Tibial nerve (tissue), 4 donors: ENCODE measurements at regions not wholly inside any gene's neighbourhood (a gene's known extent, or its start where the extent isn't known, plus 50 kb on each side); places are given as distances from the start of the nearest gene placed in this dataset.

ENCODE experiments used
- CTCF ChIP-seq, 5 experiments: fragments of 200-600 bp in 3 of 5; fragments of 450-650 bp in 2 of 5; sonication (generic) in 3 of 5; IDR thresholded peaks; one replicate each; pipeline ENCODE4 v1.5.1; 2016 to 2019; ENCODE audit warnings: antibody characterized with exemption in 5 of 5, mild to moderate bottlenecking in 3 of 5, moderate library complexity in 2 of 5
- EP300 ChIP-seq, 2 donors: sonication (generic); formaldehyde crosslinking; IDR thresholded peaks; one replicate each; pipeline ENCODE4 v1.6.1; 2017; ENCODE audit warnings: antibody characterized with exemption in 2 of 2, mild to moderate bottlenecking in 1 of 2
- POLR2A ChIP-seq, 2 donors: fragments of 450-650 bp; IDR thresholded peaks; one replicate each; pipeline ENCODE4 v1.6.1; 2017; ENCODE audit warnings: antibody characterized with exemption in 2 of 2, mild to moderate bottlenecking in 2 of 2, moderate library complexity in 2 of 2

GRCh38 chr9:32293091-32293490 lies 91.4 kb upstream of the ACO1 start:
- TF ChIP-seq CTCF (IDR thresholded peaks at IDR 0.05) (no peak), POLR2A (IDR thresholded peaks at IDR 0.05) (no peak), EP300 (IDR thresholded peaks at IDR 0.05) (no peak)
